GM13977 (cell line): ENCODE measurements at regions not wholly inside any gene's neighbourhood (a gene's known extent, or its start where the extent isn't known, plus 50 kb on each side); places are given as distances from the start of the nearest gene placed in this dataset.

Experiments
- DNase-seq: peaks from one replicate; pipeline ENCODE4 v3.0.0; 2012; ENCODE audit warnings: low spot score
- in situ Hi-C: fragments of 300-500 bp; cut with MboI; formaldehyde crosslinking; loops from one replicate; pipeline ENCODE4 v1.12.0; 2022; ENCODE audit warnings: low sequenced_read_pairs, low pct_unique_long_range_greater_than_20kb, mixed read lengths, inconsistent platforms; ENCODE audit not compliant: unreplicated experiment
- TF ChIP-seq, protein P1 (sequence below): IDR thresholded peaks from 2 replicates; pipeline ENCODE4 v1.5.1; 2012; ENCODE audit warnings: mild to moderate bottlenecking, control low read depth; ENCODE audit not compliant: insufficient read depth; ENCODE audit errors: extremely low read depth, missing control alignments

- TF ChIP-seq, protein P1, sequence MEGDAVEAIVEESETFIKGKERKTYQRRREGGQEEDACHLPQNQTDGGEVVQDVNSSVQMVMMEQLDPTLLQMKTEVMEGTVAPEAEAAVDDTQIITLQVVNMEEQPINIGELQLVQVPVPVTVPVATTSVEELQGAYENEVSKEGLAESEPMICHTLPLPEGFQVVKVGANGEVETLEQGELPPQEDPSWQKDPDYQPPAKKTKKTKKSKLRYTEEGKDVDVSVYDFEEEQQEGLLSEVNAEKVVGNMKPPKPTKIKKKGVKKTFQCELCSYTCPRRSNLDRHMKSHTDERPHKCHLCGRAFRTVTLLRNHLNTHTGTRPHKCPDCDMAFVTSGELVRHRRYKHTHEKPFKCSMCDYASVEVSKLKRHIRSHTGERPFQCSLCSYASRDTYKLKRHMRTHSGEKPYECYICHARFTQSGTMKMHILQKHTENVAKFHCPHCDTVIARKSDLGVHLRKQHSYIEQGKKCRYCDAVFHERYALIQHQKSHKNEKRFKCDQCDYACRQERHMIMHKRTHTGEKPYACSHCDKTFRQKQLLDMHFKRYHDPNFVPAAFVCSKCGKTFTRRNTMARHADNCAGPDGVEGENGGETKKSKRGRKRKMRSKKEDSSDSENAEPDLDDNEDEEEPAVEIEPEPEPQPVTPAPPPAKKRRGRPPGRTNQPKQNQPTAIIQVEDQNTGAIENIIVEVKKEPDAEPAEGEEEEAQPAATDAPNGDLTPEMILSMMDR, result no peak
- in situ Hi-C loops, result no loop called here
- no peak for DNase-seq
These were observed 132.0 kb upstream of the ATP2B2 start for GRCh38 chr3:10637342-10637741.

DNA sequence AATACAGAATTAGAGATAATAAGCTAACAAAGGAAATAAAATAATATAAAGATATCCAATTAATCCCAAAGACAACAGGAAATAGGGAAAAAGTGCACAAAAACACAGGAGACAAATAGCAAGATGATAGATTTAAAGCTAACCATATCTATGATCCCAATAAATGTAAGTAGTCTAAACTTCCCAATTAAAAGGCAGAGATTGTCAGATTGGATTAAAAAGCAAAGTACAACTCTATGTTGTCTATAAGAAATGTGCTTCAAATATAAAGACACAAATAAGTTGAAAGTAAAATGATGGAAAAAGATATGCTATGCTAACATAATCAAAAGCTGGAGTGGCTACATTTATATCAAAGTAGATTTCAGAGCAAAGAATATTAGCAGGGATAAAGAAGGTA is 133.1 kb upstream of the ATP2B2 start:
- in situ Hi-C loops, result no loop called here

GRCh38 chr3:10641760-10642159 is 136.4 kb upstream of the ATP2B2 start:
- in situ Hi-C loops, result no loop called here
- no peak for DNase-seq
- TF ChIP-seq, protein P1, result no peak

More for the DNA sequence above, 133.1 kb upstream of the ATP2B2 start:
- DNase-seq, result no peak
- TF ChIP-seq, protein P1, result no peak

DNA sequence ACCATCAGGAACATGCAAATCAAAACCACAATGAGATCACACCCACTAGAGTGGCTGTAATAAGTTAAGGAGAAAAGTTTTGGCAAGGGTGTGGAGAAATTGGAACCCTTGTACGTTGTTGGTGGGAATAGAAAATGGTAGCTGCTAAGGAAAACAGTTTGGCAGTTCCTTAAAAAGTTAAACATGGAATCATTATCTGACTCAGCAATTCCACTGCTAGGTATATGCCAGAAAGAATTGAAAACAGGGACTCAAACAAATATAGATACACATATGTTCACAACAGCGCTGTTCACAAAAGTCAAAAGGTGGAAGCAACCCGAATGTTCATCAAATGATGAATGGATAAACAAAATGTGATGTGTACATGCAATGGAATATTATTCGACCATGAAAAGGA is 138.8 kb upstream of the ATP2B2 start:
- no peak for DNase-seq
- in situ Hi-C loops, result no loop called here
- TF ChIP-seq, protein P1, result no peak

GRCh38 chr3:10645800-10646199 is 140.4 kb upstream of the ATP2B2 start:
- in situ Hi-C loops, result no loop called here
- DNase-seq, result no peak

DNA sequence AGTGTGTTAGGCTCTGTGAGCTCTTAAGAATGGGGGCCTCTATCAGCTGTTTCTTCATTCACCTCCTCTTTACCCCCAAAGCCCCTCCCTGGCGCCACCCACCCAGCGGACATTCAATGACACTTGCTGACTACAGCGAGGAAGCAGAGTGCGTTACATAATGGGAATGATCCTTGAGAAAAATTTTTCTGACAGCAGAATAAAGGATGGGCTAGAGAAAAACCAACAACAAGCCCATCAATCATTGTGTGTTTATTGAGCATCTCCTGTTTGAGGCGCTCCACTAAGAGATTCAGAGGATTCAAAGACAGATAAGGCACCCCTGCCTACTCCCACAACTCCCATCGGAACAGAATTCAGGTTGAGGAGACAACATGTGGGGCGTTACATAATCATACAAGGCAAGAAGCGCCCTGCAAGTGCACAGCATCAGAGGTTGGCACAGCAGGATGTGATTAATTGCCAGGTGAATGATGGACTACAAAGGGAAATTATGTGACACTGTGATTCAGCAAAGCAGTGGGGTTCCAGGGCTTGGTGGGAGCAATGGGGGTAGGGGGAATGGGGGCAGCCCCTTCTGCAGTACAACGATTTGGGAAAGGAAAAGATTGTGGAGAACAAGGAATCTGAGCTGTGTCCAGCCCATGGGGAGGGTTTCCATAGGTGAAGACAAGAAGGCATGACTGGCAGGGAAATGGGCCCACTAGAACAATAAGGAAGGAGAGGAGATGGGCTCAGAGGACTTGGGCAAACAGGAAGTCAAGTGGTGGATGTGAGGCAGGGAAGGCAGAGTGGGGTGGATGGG is 141.3 kb upstream of the ATP2B2 start:
- in situ Hi-C loops, result no loop called here
- TF ChIP-seq, protein P1, result no peak

More at GRCh38 chr3:10645800-10646199, 140.4 kb upstream of the ATP2B2 start:
- TF ChIP-seq, protein P1, result no peak

More for the DNA sequence above, 141.3 kb upstream of the ATP2B2 start:
- DNase-seq, result no peak
